Right lobe of liver (tissue), 6 donors: ENCODE measurements at regions not wholly inside any gene's neighbourhood (a gene's known extent, or its start where the extent isn't known, plus 50 kb on each side); places are given as distances from the start of the nearest gene placed in this dataset.
"Not testable (repeated sequence)": the region's sequence is repeated elsewhere in the genome, so short reads cannot be mapped to it uniquely, and the experiment has no call there.

Source experiments
- ATAC-seq, 4 donors: fragments of 200-7000 bp; cut with Tn5 transposase; one replicate each; pipeline ENCODE4 v1.9.1; 2020; ENCODE audit warnings: mild to moderate bottlenecking in 4 of 4, moderate library complexity in 4 of 4
- DNase-seq, 3 donors: peaks; one replicate each; pipeline ENCODE4 v3.0.0-alpha.2; 2020
- H3K27ac ChIP-seq, 3 donors: fragments of 200-600 bp; one replicate each; pipeline ENCODE4 v1.8.0; 2022
- H3K27me3 ChIP-seq, 2 donors: fragments of 200-600 bp; one replicate each; pipeline ENCODE4 v1.8.0; 2022
- H3K36me3 ChIP-seq, 4 donors: fragments of 200-600 bp; sonication (generic) in 1 of 4; one replicate each; pipeline versions ENCODE4 v1.5.1 to v1.8.0; 2017 to 2022; ENCODE audit warnings: control low read depth in 1 of 4
- H3K4me1 ChIP-seq, 4 donors: fragments of 200-600 bp; sonication (generic) in 1 of 4; one replicate each; pipeline versions ENCODE4 v1.5.1 to v1.8.0; 2017 to 2022; ENCODE audit warnings: control low read depth in 1 of 4
- H3K4me3 ChIP-seq, 3 donors: fragments of 200-600 bp; one replicate each; pipeline ENCODE4 v1.8.0; 2022
- H3K9me3 ChIP-seq, 4 donors: fragments of 200-600 bp; sonication (generic) in 1 of 4; one replicate each; pipeline versions ENCODE4 v1.5.1 to v1.8.0; 2017 to 2022; ENCODE audit warnings: control low read depth in 1 of 4
- POLR2A ChIP-seq: fragments of 450-650 bp; IDR thresholded peaks from one replicate; pipeline ENCODE4 v1.6.1; 2017; ENCODE audit warnings: antibody characterized with exemption, mild to moderate bottlenecking
- WGBS: methylation state at CpG from one replicate; pipeline ENCODE4 v1.1.6; 2018; ENCODE audit warnings: low coverage, low lambda C conversion rate; ENCODE audit not compliant: insufficient coverage; ENCODE audit errors: missing lambda C conversion rate; 5-methylcytosine and 5-hydroxymethylcytosine counted together
- intact Hi-C, 2 donors: fragments of 100-400 bp; cut with DNase I; formaldehyde crosslinking; loops; one replicate each; pipeline versions ENCODE4 v1.11.2 to v1.14.1; 2022
- TF ChIP-seq, protein P1 (sequence below), 4 donors: fragments of 200-600 bp in 3 of 4; fragments of 450-650 bp in 1 of 4; IDR thresholded peaks; one replicate each; pipeline versions ENCODE4 v1.5.1 to v1.8.0; 2016 to 2022; ENCODE audit warnings: antibody characterized with exemption in 4 of 4, mild to moderate bottlenecking in 2 of 4
- donor health status: DM: no; HTN: yes; CAD: no.
- donor health status: DM: no; HTN: no; CAD: no.
- donor health status: DM: no; HTN: no; CAD: no.
- donor health status: DM: no; HTN: yes; CAD: no.
- donor health status: DM: no; HTN: yes; CAD: no.

DNA sequence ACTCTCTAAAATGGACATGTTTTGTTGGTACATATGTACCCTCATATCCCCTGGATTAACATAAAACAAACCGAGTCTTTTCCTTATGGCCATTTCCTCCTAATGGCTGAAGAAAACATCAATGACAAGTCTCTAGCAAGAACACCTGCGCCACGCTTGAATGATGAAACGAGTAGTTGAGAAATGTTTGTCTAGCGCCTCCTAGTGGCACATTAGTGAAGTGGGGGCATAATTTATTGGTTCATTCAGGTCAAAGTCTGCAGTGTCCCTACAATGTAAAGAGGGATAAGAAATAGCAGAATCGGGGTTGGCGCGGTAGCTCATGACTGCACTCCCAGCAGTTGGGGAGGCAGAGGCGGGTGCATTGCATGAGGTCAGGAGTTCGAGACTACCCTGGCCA is 391.8 kb upstream of the USP9Y start:
- no peaks in the 10 kb centered on the region for H3K4me1 ChIP-seq
- DNase-seq (no peak), ATAC-seq (no peak)
- no peaks in the 10 kb centered on the region for H3K27me3 ChIP-seq
- no peaks in the 10 kb centered on the region for H3K36me3 ChIP-seq
- no peaks in the 10 kb centered on the region for H3K9me3 ChIP-seq
- TF ChIP-seq, protein P1, sequence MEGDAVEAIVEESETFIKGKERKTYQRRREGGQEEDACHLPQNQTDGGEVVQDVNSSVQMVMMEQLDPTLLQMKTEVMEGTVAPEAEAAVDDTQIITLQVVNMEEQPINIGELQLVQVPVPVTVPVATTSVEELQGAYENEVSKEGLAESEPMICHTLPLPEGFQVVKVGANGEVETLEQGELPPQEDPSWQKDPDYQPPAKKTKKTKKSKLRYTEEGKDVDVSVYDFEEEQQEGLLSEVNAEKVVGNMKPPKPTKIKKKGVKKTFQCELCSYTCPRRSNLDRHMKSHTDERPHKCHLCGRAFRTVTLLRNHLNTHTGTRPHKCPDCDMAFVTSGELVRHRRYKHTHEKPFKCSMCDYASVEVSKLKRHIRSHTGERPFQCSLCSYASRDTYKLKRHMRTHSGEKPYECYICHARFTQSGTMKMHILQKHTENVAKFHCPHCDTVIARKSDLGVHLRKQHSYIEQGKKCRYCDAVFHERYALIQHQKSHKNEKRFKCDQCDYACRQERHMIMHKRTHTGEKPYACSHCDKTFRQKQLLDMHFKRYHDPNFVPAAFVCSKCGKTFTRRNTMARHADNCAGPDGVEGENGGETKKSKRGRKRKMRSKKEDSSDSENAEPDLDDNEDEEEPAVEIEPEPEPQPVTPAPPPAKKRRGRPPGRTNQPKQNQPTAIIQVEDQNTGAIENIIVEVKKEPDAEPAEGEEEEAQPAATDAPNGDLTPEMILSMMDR (IDR thresholded peaks at IDR 0.05): no peak
- no peak for TF ChIP-seq POLR2A
- no CpG with 5 or more reads among the region's 10 CpGs for WGBS
- no peak overlapping the region for H3K4me3 ChIP-seq
- intact Hi-C loops: no loop called here
- no peak overlapping the region for H3K27ac ChIP-seq

GRCh38 chrY:12310832-12311231 is 390.2 kb upstream of the USP9Y start:
- no CpG with 5 or more reads among the region's 5 CpGs for WGBS
- no peaks in the 10 kb centered on the region for H3K36me3 ChIP-seq

DNA sequence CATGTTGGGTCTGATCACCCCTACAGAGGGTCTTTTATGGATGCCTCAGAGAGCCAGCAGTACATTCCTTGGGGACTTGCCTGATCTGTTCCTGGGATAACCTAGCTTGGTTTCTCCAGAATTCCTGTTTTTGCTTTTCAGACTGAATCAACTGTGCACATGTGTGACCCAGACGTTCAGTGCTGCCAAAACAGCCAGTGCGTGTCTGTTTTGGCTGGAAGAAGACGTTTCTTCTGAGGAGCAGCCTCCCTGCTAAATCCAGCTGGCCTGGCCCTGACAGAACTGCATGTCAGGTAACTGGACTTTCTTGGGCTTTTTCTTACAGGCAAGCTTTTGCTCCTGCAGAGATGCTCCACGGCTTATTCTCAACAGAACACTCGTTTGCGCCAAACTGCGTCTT is 373.3 kb upstream of the USP9Y start:
- intact Hi-C loops: no loop called here

More at GRCh38 chrY:12310832-12311231, 390.2 kb upstream of the USP9Y start:
- ATAC-seq: no peak
- Histone ChIP-seq H3K4me1 (no peaks in the 10 kb centered on the region), H3K9me3 (no peaks in the 10 kb centered on the region), H3K4me3 (no peak overlapping the region), H3K27me3 (no peaks in the 10 kb centered on the region), H3K27ac (no peak overlapping the region)
- DNase-seq: no peak
- intact Hi-C loops: no loop called here
- no peak for TF ChIP-seq POLR2A

DNA sequence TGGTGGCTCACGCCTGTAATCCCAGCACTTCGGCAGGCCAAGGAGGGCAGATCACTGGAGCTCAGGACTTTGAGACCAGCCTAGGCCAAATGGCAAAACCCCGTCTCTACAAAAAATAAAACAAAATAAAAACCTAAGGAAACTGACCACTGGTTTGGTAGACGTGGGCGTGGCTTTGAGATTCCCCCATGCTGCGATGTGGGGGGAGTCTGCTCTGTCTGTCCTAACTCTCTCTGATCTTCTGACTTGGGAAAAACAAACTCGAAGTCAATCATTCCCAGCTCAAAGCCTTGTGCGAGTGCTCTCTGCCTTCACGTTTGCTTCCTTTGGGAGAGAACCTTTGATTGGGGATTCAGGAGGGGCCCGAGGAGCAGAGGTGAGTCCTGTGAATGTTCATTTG is 369.1 kb upstream of the USP9Y start:
- DNase-seq, intact Hi-C loops, H3K4me1 ChIP-seq, H3K27me3 ChIP-seq, H3K9me3 ChIP-seq, H3K4me3 ChIP-seq, H3K36me3 ChIP-seq, H3K27ac ChIP-seq: not testable (repeated sequence)
- peak in 1 of 4 donors; percentile 56 for ATAC-seq
- WGBS: no CpG with 5 or more reads among the region's 10 CpGs

More for the DNA sequence above, 373.3 kb upstream of the USP9Y start:
- WGBS: no CpG with 5 or more reads among the region's 7 CpGs
- Histone ChIP-seq H3K9me3 (no peaks in the 10 kb centered on the region), H3K27ac (no peak overlapping the region), H3K4me3 (no peak overlapping the region), H3K36me3 (no peaks in the 10 kb centered on the region), H3K27me3 (no peaks in the 10 kb centered on the region), H3K4me1 (no peaks in the 10 kb centered on the region)
- TF ChIP-seq, protein P1 (IDR thresholded peaks at IDR 0.05): no peak
- no peak for TF ChIP-seq POLR2A
- ATAC-seq (no peak), DNase-seq (no peak)

DNA sequence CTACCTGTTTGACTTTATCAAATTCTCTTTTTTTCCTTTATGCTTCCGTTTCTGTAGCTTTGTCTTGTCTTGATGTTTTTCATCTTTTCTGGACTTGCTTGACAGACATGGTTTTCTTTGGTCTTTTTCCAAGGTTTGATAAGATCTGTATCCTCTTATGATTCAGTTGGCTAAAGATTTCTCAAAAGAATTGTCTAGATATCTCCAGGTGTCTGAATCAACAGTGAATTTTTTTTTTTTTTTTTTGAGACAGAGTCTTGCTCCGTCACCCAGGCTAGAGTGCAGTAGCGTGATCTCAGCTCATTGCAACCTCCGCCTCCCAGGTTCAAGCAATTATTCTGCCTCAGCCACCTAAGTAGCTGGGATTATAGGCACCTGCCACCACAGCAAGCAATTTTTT is 357.8 kb upstream of the USP9Y start:
- no peaks in the 10 kb centered on the region for H3K27me3 ChIP-seq
- WGBS: no CpG with 5 or more reads among the region's 4 CpGs
- no peaks in the 10 kb centered on the region for H3K9me3 ChIP-seq
- H3K27ac ChIP-seq: no peak overlapping the region
- no peaks in the 10 kb centered on the region for H3K4me1 ChIP-seq
- no peak for DNase-seq
- no peaks in the 10 kb centered on the region for H3K36me3 ChIP-seq
- no peak for ATAC-seq
- no peak overlapping the region for H3K4me3 ChIP-seq
- intact Hi-C loops: no loop called here
- TF ChIP-seq, protein P1 (IDR thresholded peaks at IDR 0.05): no peak

DNA sequence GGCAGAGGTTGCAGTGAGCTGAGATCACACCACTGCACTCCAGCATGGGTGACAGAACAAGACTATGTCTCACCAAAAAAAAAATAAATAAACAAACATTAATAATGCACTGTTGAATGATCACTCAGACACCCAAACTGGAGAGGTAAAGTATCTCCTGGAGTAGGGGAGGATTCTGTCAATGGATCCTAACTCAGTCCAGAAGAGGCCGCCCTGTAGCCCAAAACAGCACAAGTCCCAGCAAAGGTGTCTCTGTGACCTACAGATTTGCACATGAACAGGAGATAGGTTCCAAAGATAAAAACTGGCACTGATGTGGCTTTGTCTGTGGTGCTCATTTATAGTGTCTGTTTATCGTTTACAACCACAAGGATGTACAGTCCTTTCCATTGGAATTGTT is 352.9 kb upstream of the USP9Y start:
- Histone ChIP-seq H3K4me3 (no peak overlapping the region), H3K4me1 (no peaks in the 10 kb centered on the region), H3K36me3 (no peaks in the 10 kb centered on the region), H3K27ac (no peak overlapping the region), H3K9me3 (no peaks in the 10 kb centered on the region), H3K27me3 (no peaks in the 10 kb centered on the region)
- TF ChIP-seq, protein P1 (IDR thresholded peaks at IDR 0.05): no peak
- TF ChIP-seq POLR2A: no peak
- intact Hi-C loops: no loop called here
- no CpG with 5 or more reads among the region's 2 CpGs for WGBS
- DNase-seq (no peak), ATAC-seq (no peak)
